ENCODE measurements at regions not wholly inside any gene's neighbourhood (a gene's known extent, or its start where the extent isn't known, plus 50 kb on each side); places are given as distances from the start of the nearest gene placed in this dataset.

DNA sequence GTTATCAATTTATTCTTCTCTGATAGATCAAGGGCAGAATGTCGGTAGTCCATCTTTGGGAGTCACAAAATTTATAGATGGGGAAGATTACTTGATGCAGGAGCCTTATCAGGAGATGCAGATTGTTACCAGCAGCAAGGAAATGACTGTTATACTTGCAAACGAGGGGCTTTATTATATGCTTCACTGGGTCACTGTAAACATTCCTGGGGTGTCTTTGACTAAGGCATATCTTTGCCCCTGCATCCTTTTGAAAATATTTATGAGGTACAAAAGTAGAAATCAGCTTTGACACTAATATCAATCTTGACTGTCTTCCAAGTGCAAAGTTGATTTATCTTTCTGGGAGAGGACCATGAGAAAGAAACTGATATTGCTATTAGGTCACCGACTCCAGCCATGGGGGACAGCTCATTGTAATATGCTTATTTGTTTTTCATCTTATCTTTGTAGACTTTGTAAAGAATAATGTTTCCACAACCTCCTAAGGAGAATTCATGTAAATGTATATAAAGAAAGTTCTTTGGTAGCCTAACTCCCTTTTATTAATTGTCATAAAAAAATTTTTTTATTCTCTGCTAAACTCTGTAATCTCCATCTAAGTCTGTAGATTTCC, 177.3 kb upstream of the EMCN start:
- TF ChIP-seq POLR2A (IDR thresholded peaks at IDR 0.05; ENCODE audit: low read length) (no peak), GATA1 (IDR thresholded peaks at IDR 0.05; ENCODE audit: low read depth, low read length) (no peak)

Data from erythroblast (primary cell).